ENCODE measurements at regions not wholly inside any gene's neighbourhood (a gene's known extent, or its start where the extent isn't known, plus 50 kb on each side); places are given as distances from the start of the nearest gene placed in this dataset.
"Not testable (repeated sequence)": the region's sequence is repeated elsewhere in the genome, so short reads cannot be mapped to it uniquely, and the experiment has no call there.

- DNase-seq (ENCODE audit: low read depth, low spot score), result not testable (repeated sequence)
Observed at GRCh38 chr21:13923175-13923574, 287.6 kb downstream of the LIPI start.

- DNase-seq (ENCODE audit: low read depth, low spot score), result not testable (repeated sequence)
Observed at GRCh38 chr21:13921455-13921854, 289.3 kb downstream of the LIPI start.

GRCh38 chr21:13907385-13907784 lies 297.8 kb downstream of the POTED start:
- not testable (repeated sequence) for DNase-seq (ENCODE audit: low read depth, low spot score)

- DNase-seq (ENCODE audit: low read depth, low spot score), result not testable (repeated sequence)
Observed at GRCh38 chr21:13896596-13897247, 287.1 kb downstream of the POTED start.

GRCh38 chr21:13893617-13894016 lies 284.0 kb downstream of the POTED start:
- DNase-seq (ENCODE audit: low read depth, low spot score), result not testable (repeated sequence)

- not testable (repeated sequence) for DNase-seq (ENCODE audit: low read depth, low spot score)
Observed at GRCh38 chr21:13893025-13893424, 283.4 kb downstream of the POTED start.

GRCh38 chr21:13892146-13892751 lies 282.7 kb downstream of the POTED start:
- DNase-seq (ENCODE audit: low read depth, low spot score), result not testable (repeated sequence)

- not testable (repeated sequence) for DNase-seq (ENCODE audit: low read depth, low spot score)
Observed at GRCh38 chr21:13889176-13889575, 279.6 kb downstream of the POTED start.

- DNase-seq (ENCODE audit: low read depth, low spot score), result not testable (repeated sequence)
Observed at GRCh38 chr21:13883641-13884395, 274.2 kb downstream of the POTED start.

GRCh38 chr21:13877503-13877902 lies 267.9 kb downstream of the POTED start:
- not testable (repeated sequence) for DNase-seq (ENCODE audit: low read depth, low spot score)

- not testable (repeated sequence) for DNase-seq (ENCODE audit: low read depth, low spot score)
Observed at GRCh38 chr21:13876999-13877398, 267.4 kb downstream of the POTED start.

- DNase-seq (ENCODE audit: low read depth, low spot score), result not testable (repeated sequence)
Observed at GRCh38 chr21:13874001-13874400, 264.4 kb downstream of the POTED start.

- no peak for DNase-seq (ENCODE audit: low read depth, low spot score)
Observed at GRCh38 chr21:13854638-13855037, 245.1 kb downstream of the POTED start.

- not testable (repeated sequence) for DNase-seq (ENCODE audit: low read depth, low spot score)
Observed at GRCh38 chr21:13850808-13851207, 241.2 kb downstream of the POTED start.

- DNase-seq (ENCODE audit: low read depth, low spot score), result not testable (repeated sequence)
Observed at GRCh38 chr21:13849489-13849888, 239.9 kb downstream of the POTED start.

GRCh38 chr21:13846718-13847117 lies 237.1 kb downstream of the POTED start:
- not testable (repeated sequence) for DNase-seq (ENCODE audit: low read depth, low spot score)

GRCh38 chr21:13844574-13844973 lies 235.0 kb downstream of the POTED start:
- DNase-seq (ENCODE audit: low read depth, low spot score), result not testable (repeated sequence)

- DNase-seq (ENCODE audit: low read depth, low spot score), result not testable (repeated sequence)
Observed at GRCh38 chr21:13843081-13843480, 233.5 kb downstream of the POTED start.

GRCh38 chr21:13827666-13828065 lies 218.1 kb downstream of the POTED start:
- DNase-seq (ENCODE audit: low read depth, low spot score), result not testable (repeated sequence)

- no peak for DNase-seq (ENCODE audit: low read depth, low spot score)
Observed at GRCh38 chr21:13827201-13827600, 217.6 kb downstream of the POTED start.

- not testable (repeated sequence) for DNase-seq (ENCODE audit: low read depth, low spot score)
Observed at GRCh38 chr21:13826511-13826910, 216.9 kb downstream of the POTED start.

GRCh38 chr21:13825218-13825778 lies 215.7 kb downstream of the POTED start:
- DNase-seq (ENCODE audit: low read depth, low spot score), result not testable (repeated sequence)

Data from activated naive CD8-positive, alpha-beta T cell treated with anti-CD3 and anti-CD28 coated beads, Interleukin-2, amount 50 U/mL, for 16 hours (primary cell).